Activated CD8-positive, alpha-beta memory T cell treated with anti-CD3 and anti-CD28 coated beads, Interleukin-2, amount 10 ng/mL, durations not matched to agents 7 days and 5 days (primary cell): ENCODE measurements at regions not wholly inside any gene's neighbourhood (a gene's known extent, or its start where the extent isn't known, plus 50 kb on each side); places are given as distances from the start of the nearest gene placed in this dataset.

Experiments
- ATAC-seq: fragments of 150-1000 bp; cut with Tn5 transposase; one replicate; pipeline ENCODE4 v1.10.0; 2021; ENCODE audit warnings: moderate library complexity
- CTCF ChIA-PET: fragments of 350-600 bp; sonication (Branson Sonifier 250); formaldehyde crosslinking; loops from one replicate; lab custom pipeline; 2021; ENCODE audit warnings: antibody characterized with exemption; lab: Charles Lee
- DNase-seq: peaks from one replicate; pipeline ENCODE4 v3.0.0-alpha.2; 2020
- H3K27ac Mint-ChIP-seq: one replicate; pipeline ENCODE4 v1.8.0; 2021; ENCODE audit warnings: mild to moderate bottlenecking, mixed read lengths
- H3K27me3 Mint-ChIP-seq: one replicate; pipeline ENCODE4 v1.8.0; 2021; ENCODE audit warnings: mixed read lengths
- H3K36me3 Mint-ChIP-seq: one replicate; pipeline ENCODE4 v1.8.0; 2021; ENCODE audit warnings: mild to moderate bottlenecking, mixed read lengths
- H3K4me1 Mint-ChIP-seq: one replicate; pipeline ENCODE4 v1.8.0; 2021; ENCODE audit warnings: mixed read lengths
- H3K4me3 Mint-ChIP-seq: one replicate; pipeline ENCODE4 v1.8.0; 2021; ENCODE audit warnings: mild to moderate bottlenecking, moderate library complexity, mixed read lengths
- H3K9me3 Mint-ChIP-seq: one replicate; pipeline ENCODE4 v1.8.0; 2022; ENCODE audit warnings: low read depth, mixed read lengths

- ATAC-seq (no peak), DNase-seq (no peak)
- H3K36me3 Mint-ChIP-seq = no peaks in the 10 kb centered on the region
- no peaks in the 10 kb centered on the region for H3K9me3 Mint-ChIP-seq
- H3K27ac Mint-ChIP-seq = no peak overlapping the region
- CTCF ChIA-PET = no interaction called here
- H3K4me3 Mint-ChIP-seq = no peak overlapping the region
- no peaks in the 10 kb centered on the region for H3K4me1 Mint-ChIP-seq
- no peaks in the 10 kb centered on the region for H3K27me3 Mint-ChIP-seq
Observed at GRCh38 chr10:10130686-10131085, 887.0 kb upstream of the CELF2 start.

DNA sequence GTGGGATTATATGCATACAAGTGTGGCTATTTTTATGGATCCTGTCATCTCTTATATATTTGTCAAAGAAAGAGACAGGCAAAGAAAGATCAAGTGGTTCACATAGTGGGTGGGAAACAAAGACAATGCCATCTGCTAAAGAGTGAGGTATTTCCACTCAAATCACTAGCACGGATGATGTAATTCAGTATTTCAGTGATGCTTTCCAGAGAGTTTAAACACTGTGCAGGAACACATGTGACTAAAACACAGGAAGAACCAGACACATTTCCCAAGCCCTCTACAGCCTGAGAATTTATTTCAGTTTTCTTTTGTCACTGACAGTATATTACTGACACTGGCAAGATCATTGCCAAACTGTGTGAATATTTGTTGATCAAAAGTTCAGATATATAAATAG is 885.7 kb upstream of the CELF2 start:
- Mint-ChIP-seq H3K9me3 (no peaks in the 10 kb centered on the region), H3K27ac (no peak overlapping the region), H3K36me3 (no peaks in the 10 kb centered on the region), H3K27me3 (no peaks in the 10 kb centered on the region), H3K4me1 (no peaks in the 10 kb centered on the region), H3K4me3 (no peak overlapping the region)
- CTCF ChIA-PET = no interaction called here
- ATAC-seq = no peak
- no peak for DNase-seq

DNA sequence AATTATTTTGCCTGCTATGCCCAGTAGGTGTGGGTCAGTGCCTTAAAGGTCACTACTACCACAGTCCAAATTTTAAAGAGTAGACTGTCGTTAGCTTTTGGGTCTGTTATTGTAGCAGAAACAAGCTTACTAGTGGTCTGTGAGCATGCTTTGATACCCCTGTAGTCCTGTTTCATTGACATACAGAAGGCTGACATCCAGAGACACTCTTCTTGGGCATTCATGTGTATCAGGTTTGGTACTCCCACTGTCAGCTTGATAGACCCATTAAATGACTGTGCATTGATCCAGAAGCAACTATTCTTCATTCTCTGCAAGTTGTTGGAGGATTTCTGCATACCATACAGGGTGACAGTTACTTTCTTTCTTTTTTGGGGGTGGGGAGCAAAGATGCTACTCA is 884.4 kb upstream of the CELF2 start:
- no peak overlapping the region for H3K27ac Mint-ChIP-seq
- DNase-seq (no peak), ATAC-seq (no peak)
- no peaks in the 10 kb centered on the region for H3K9me3 Mint-ChIP-seq
- H3K4me1 Mint-ChIP-seq = no peaks in the 10 kb centered on the region
- H3K4me3 Mint-ChIP-seq = no peak overlapping the region
- H3K36me3 Mint-ChIP-seq = no peaks in the 10 kb centered on the region
- CTCF ChIA-PET = no interaction called here
- H3K27me3 Mint-ChIP-seq = no peaks in the 10 kb centered on the region

DNA sequence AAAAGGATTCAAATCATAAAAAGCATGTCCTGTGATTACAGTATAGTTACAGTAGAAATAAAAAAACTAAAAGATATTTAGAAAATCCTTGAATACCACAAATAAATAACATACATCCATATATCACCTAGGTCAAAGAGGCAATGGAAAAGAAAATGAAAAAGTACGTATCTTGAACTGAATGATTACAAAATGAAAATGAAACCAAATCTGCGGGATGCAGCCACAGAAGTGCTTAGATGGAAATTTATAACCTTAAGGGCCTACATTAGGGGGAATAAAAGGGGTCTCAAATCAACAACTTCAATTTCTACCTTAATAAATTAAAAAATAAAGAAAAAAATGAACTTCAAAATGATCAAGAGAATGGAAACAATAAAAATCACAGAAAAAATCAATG is 879.0 kb upstream of the CELF2 start:
- Mint-ChIP-seq H3K27me3 (peaks cover 3% of the 10 kb centered on the region), H3K36me3 (no peaks in the 10 kb centered on the region), H3K4me1 (no peaks in the 10 kb centered on the region), H3K27ac (peak overlapping the region; percentile 62), H3K4me3 (peak overlapping the region; percentile 53), H3K9me3 (no peaks in the 10 kb centered on the region)
- CTCF ChIA-PET = no interaction called here
- ATAC-seq = peak; percentile 60
- DNase-seq = no peak

DNA sequence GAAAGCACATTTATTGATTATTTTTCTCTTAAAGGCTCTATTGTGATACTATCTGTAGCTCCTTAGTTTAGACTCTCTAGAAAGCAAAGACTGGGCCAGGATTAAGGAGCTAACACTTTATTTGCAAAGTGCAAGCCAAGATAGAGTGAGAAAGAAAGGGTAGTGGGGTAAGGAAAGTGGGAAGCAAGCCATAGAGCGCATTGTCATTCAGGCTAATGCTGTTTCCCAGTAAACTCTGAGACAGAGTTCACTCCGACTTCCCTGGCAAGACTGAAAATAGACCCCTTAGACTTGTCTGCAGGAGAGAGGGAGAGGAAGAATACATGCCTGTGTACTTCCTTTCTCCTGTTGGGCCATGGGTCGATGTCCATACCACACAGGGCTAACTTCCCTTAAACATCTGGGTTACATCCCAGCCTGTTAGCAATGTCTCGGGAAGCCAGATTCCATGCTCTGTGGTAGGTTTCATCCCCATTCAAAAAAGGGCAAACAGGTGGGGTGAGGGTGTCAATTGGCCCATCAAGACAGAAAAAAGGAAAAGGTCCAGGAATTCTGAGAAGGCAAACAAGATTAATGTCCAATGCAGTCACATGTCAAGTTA is 875.8 kb upstream of the CELF2 start:
- no peak overlapping the region for H3K4me3 Mint-ChIP-seq
- CTCF ChIA-PET = no interaction called here
- peaks cover 4% of the 10 kb centered on the region for H3K27me3 Mint-ChIP-seq
- DNase-seq (no peak), ATAC-seq (no peak)
- no peaks in the 10 kb centered on the region for H3K9me3 Mint-ChIP-seq
- no peaks in the 10 kb centered on the region for H3K36me3 Mint-ChIP-seq
- H3K27ac Mint-ChIP-seq = no peak overlapping the region
- no peaks in the 10 kb centered on the region for H3K4me1 Mint-ChIP-seq

- no peak for ATAC-seq
- CTCF ChIA-PET = no interaction called here
- no peaks in the 10 kb centered on the region for H3K9me3 Mint-ChIP-seq
Observed at GRCh38 chr10:10146604-10147003, 871.1 kb upstream of the CELF2 start.

DNA sequence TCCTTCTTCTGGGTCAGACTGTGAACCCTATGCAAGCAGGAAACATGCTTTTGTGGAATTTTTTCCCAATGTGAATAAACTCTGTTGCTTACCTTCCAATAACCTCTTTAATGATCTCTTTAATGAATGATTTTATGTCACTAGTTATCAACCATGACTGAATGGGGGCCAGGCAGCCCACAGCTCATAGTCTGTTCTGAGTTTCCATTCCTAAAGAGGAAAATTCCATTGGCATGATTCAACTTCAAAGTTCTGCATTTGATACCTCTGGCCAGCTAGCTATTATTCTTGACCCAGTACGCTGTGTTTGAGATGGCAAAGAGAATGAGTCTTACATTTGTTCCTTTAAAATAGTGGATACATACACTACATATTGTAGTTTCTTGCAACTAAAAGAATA is 867.8 kb upstream of the CELF2 start:
- ATAC-seq = no peak
- no peak overlapping the region for H3K27ac Mint-ChIP-seq
- no peaks in the 10 kb centered on the region for H3K36me3 Mint-ChIP-seq
- CTCF ChIA-PET = no interaction called here
- peaks cover 2% of the 10 kb centered on the region for H3K9me3 Mint-ChIP-seq
- H3K4me1 Mint-ChIP-seq = no peaks in the 10 kb centered on the region
- no peak overlapping the region for H3K4me3 Mint-ChIP-seq
- no peak for DNase-seq
- no peaks in the 10 kb centered on the region for H3K27me3 Mint-ChIP-seq

More at GRCh38 chr10:10146604-10147003, 871.1 kb upstream of the CELF2 start:
- Mint-ChIP-seq H3K27ac (no peak overlapping the region), H3K4me3 (no peak overlapping the region), H3K27me3 (peaks cover 4% of the 10 kb centered on the region), H3K36me3 (no peaks in the 10 kb centered on the region), H3K4me1 (no peaks in the 10 kb centered on the region)
- DNase-seq = no peak

DNA sequence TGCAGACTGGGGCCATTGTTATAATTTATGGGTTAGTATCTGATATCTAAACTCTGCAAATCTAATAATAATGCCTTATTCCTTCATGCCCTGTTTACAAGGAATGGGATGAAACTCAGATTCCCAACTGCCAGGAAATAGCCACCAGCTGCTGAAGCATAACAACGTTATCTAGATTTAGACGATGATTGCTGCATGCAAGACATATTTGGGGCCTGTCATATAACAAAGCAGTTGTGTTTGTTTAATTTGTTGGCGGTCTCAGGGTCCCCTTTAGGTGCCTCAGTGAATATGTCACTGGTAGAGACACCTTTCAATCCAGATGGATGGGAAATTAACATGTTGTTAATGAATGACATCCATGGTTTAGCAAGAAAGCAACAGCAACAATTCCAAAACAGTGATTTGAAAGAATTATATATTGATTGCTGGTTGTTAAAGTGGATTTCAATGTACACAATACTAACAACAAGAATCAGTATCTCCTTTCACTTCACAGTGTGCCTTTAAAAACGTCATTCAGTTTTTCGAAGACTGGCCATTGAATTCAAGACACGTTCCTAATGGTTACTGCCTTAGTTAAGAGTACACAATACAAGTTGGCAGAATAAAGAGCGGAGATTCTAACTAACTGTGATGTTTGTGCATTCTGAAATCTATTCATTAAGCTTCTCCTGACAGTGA is 860.6 kb upstream of the CELF2 start:
- ATAC-seq (no peak), DNase-seq (no peak)
- Mint-ChIP-seq H3K27me3 (no peaks in the 10 kb centered on the region), H3K27ac (no peak overlapping the region), H3K4me1 (no peaks in the 10 kb centered on the region), H3K4me3 (no peak overlapping the region), H3K36me3 (no peaks in the 10 kb centered on the region), H3K9me3 (no peaks in the 10 kb centered on the region)
- CTCF ChIA-PET = no interaction called here

DNA sequence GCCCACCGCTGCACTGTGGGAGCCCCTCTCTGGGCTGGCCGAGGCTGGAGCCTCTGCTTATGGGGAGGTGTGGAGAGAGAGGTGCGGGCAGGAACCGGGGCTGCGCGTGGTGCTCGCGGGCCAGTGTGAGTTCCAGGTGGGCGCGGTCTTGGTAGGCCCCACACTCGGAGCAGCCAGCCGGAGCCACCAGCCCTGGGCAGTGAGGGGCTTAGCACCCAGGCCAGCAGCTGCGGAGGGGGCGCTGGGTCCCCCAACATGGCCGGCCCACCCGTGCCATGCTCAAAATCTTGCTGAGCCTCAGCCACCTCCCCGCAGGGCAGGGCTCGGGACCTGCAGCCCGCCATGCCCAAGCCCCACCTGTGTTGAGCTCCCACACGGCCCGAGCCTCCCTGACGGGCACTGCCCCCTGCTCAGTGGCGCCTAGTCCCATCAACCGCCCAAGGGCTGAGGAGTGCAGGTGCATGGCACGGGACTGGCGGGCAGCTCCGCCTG is 856.8 kb upstream of the CELF2 start:
- no peaks in the 10 kb centered on the region for H3K27me3 Mint-ChIP-seq
- ATAC-seq (no peak), DNase-seq (no peak)
- no peaks in the 10 kb centered on the region for H3K4me1 Mint-ChIP-seq
- H3K9me3 Mint-ChIP-seq = no peaks in the 10 kb centered on the region
- H3K4me3 Mint-ChIP-seq = no peak overlapping the region
- no peak overlapping the region for H3K27ac Mint-ChIP-seq
- no peaks in the 10 kb centered on the region for H3K36me3 Mint-ChIP-seq
- CTCF ChIA-PET = no interaction called here

DNA sequence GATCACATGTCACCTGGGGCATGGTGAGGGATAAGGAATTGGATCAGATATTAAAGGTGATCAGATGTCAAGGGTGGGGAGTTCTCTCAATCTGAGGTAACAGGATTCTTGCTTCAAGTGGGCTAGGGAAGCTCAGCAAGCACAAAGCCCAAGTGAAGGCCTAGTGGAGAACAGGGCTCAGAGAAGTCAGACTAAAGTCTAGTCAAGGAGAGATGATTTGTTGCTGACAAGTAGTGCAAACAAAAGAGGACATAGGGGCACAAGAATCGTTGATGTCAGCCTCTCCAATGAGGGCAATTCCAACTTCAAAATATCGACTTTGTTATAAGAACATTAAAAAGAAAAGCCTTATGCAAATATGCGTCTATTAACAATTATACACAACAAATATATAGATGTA is 852.8 kb upstream of the CELF2 start:
- DNase-seq (no peak), ATAC-seq (no peak)
- CTCF ChIA-PET = no interaction called here
- Mint-ChIP-seq H3K9me3 (no peaks in the 10 kb centered on the region), H3K4me3 (no peak overlapping the region), H3K27me3 (no peaks in the 10 kb centered on the region), H3K27ac (no peak overlapping the region), H3K36me3 (no peaks in the 10 kb centered on the region), H3K4me1 (no peaks in the 10 kb centered on the region)

- H3K27ac Mint-ChIP-seq = no peak overlapping the region
- DNase-seq (no peak), ATAC-seq (no peak)
- no peaks in the 10 kb centered on the region for H3K27me3 Mint-ChIP-seq
- no peak overlapping the region for H3K4me3 Mint-ChIP-seq
- H3K4me1 Mint-ChIP-seq = no peaks in the 10 kb centered on the region
- CTCF ChIA-PET = no interaction called here
- no peaks in the 10 kb centered on the region for H3K36me3 Mint-ChIP-seq
- H3K9me3 Mint-ChIP-seq = no peaks in the 10 kb centered on the region
Observed at GRCh38 chr10:10165415-10165814, 852.3 kb upstream of the CELF2 start.

GRCh38 chr10:10178476-10178875 is 839.2 kb upstream of the CELF2 start:
- no peaks in the 10 kb centered on the region for H3K4me1 Mint-ChIP-seq
- H3K27me3 Mint-ChIP-seq = no peaks in the 10 kb centered on the region
- peaks cover 2% of the 10 kb centered on the region for H3K9me3 Mint-ChIP-seq
- no peaks in the 10 kb centered on the region for H3K36me3 Mint-ChIP-seq
- H3K27ac Mint-ChIP-seq = no peak overlapping the region
- CTCF ChIA-PET = no interaction called here
- no peak for DNase-seq
- no peak overlapping the region for H3K4me3 Mint-ChIP-seq
- no peak for ATAC-seq

- CTCF ChIA-PET = no interaction called here
- no peaks in the 10 kb centered on the region for H3K4me1 Mint-ChIP-seq
- no peaks in the 10 kb centered on the region for H3K36me3 Mint-ChIP-seq
- ATAC-seq (no peak), DNase-seq (no peak)
- H3K27me3 Mint-ChIP-seq = no peaks in the 10 kb centered on the region
- no peak overlapping the region for H3K4me3 Mint-ChIP-seq
- no peaks in the 10 kb centered on the region for H3K9me3 Mint-ChIP-seq
- no peak overlapping the region for H3K27ac Mint-ChIP-seq
Observed at GRCh38 chr10:10193848-10194247, 823.8 kb upstream of the CELF2 start.

DNA sequence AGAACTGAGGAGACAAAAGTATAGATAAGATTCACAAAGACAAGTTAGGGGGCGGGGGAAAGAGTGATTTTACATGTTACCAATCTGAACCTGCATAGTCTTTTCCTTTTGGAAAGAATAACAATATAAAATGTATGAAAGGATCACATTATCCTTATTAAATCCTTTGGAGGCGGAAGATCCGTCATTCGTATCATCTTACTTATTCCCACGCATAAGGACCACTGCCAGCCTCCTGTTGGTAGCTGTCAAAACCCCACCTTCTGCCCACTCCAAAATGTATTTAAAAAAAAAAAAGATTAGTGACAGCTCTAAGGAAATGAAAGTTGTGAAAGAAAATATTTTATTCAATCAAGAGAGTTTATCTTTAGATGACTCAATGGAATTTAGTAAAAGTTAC is 821.0 kb upstream of the CELF2 start:
- Mint-ChIP-seq H3K36me3 (no peaks in the 10 kb centered on the region), H3K9me3 (no peaks in the 10 kb centered on the region), H3K27ac (no peak overlapping the region), H3K4me3 (no peak overlapping the region), H3K27me3 (no peaks in the 10 kb centered on the region), H3K4me1 (no peaks in the 10 kb centered on the region)
- CTCF ChIA-PET = no interaction called here
- ATAC-seq (no peak), DNase-seq (no peak)
